ENCODE measurements at regions not wholly inside any gene's neighbourhood (a gene's known extent, or its start where the extent isn't known, plus 50 kb on each side); places are given as distances from the start of the nearest gene placed in this dataset.

- TF ChIP-seq CTCF (IDR thresholded peaks at IDR 0.05), result no peak
- Histone ChIP-seq H3K27ac (no peak overlapping the region), H3K27me3 (no peaks in the 10 kb centered on the region), H3K36me3 (no peaks in the 10 kb centered on the region), H3K9me3 (peaks cover 5 to 15% of the 10 kb centered on the region in 2 donors), H3K4me1 (no peaks in the 10 kb centered on the region), H3K4me3 (no peak overlapping the region)
- DNase-seq (ENCODE audit: low spot score), result no peak
These were observed 69.1 kb upstream of the WNT11 start for GRCh38 chr11:76275446-76275845.

- peaks cover 5 to 15% of the 10 kb centered on the region in 2 donors for H3K9me3 ChIP-seq
- H3K4me3 ChIP-seq, result no peak overlapping the region
- TF ChIP-seq CTCF (IDR thresholded peaks at IDR 0.05), result no peak
- DNase-seq (ENCODE audit: low spot score), result no peak
- H3K27ac ChIP-seq, result no peak overlapping the region
- H3K36me3 ChIP-seq, result no peaks in the 10 kb centered on the region
- peaks cover 0 to 17% of the 10 kb centered on the region in 2 donors for H3K4me1 ChIP-seq
- no peaks in the 10 kb centered on the region for H3K27me3 ChIP-seq
These were observed 64.8 kb upstream of the WNT11 start for GRCh38 chr11:76271068-76271467.

GRCh38 chr11:76270389-76270788, 64.1 kb upstream of the WNT11 start:
- Histone ChIP-seq H3K4me3 (no peak overlapping the region), H3K36me3 (no peaks in the 10 kb centered on the region), H3K9me3 (peaks cover 5 to 15% of the 10 kb centered on the region in 2 donors), H3K4me1 (peaks cover 0 to 24% of the 10 kb centered on the region in 2 donors), H3K27ac (peak overlapping the region; percentile 10 to 29), H3K27me3 (no peaks in the 10 kb centered on the region)
- no peak for DNase-seq (ENCODE audit: low spot score)
- no peak for TF ChIP-seq CTCF (IDR thresholded peaks at IDR 0.05)

GRCh38 chr11:76269661-76270261, 63.5 kb upstream of the WNT11 start:
- H3K27ac ChIP-seq, result peak overlapping the region; percentile 10 to 29
- DNase-seq (ENCODE audit: low spot score), result no peak
- no peak for TF ChIP-seq CTCF (IDR thresholded peaks at IDR 0.05)
- peaks cover 5 to 13% of the 10 kb centered on the region in 2 donors for H3K9me3 ChIP-seq
- no peaks in the 10 kb centered on the region for H3K36me3 ChIP-seq
- H3K27me3 ChIP-seq, result no peaks in the 10 kb centered on the region
- H3K4me3 ChIP-seq, result no peak overlapping the region
- H3K4me1 ChIP-seq, result peaks cover 0 to 29% of the 10 kb centered on the region in 2 donors

- H3K4me3 ChIP-seq, result no peak overlapping the region
- peaks cover 3 to 7% of the 10 kb centered on the region in 2 donors for H3K9me3 ChIP-seq
- TF ChIP-seq CTCF (IDR thresholded peaks at IDR 0.05), result no peak
- peak overlapping the region; percentile 10 to 29 for H3K27ac ChIP-seq
- peak; percentile 81 for DNase-seq (ENCODE audit: low spot score)
- no peaks in the 10 kb centered on the region for H3K36me3 ChIP-seq
- H3K4me1 ChIP-seq, result peaks cover 0 to 29% of the 10 kb centered on the region in 2 donors
- H3K27me3 ChIP-seq, result no peaks in the 10 kb centered on the region
These were observed 62.9 kb upstream of the WNT11 start for GRCh38 chr11:76269247-76269646.

- peaks cover 0 to 29% of the 10 kb centered on the region in 2 donors for H3K4me1 ChIP-seq
- H3K27me3 ChIP-seq, result no peaks in the 10 kb centered on the region
- no peaks in the 10 kb centered on the region for H3K36me3 ChIP-seq
- no peaks in the 10 kb centered on the region for H3K9me3 ChIP-seq
- TF ChIP-seq CTCF (IDR thresholded peaks at IDR 0.05), result no peak
- DNase-seq (ENCODE audit: low spot score), result no peak
- H3K27ac ChIP-seq, result no peak overlapping the region
- H3K4me3 ChIP-seq, result no peak overlapping the region
These were observed 62.2 kb upstream of the WNT11 start for GRCh38 chr11:76268498-76268897.

Data from right atrium auricular region (tissue), 2 donors.